ENCODE measurements at regions not wholly inside any gene's neighbourhood (a gene's known extent, or its start where the extent isn't known, plus 50 kb on each side); places are given as distances from the start of the nearest gene placed in this dataset.
A peak's percentile ranks its signal among the peaks of the same experiment; 100 is the strongest.

DNA sequence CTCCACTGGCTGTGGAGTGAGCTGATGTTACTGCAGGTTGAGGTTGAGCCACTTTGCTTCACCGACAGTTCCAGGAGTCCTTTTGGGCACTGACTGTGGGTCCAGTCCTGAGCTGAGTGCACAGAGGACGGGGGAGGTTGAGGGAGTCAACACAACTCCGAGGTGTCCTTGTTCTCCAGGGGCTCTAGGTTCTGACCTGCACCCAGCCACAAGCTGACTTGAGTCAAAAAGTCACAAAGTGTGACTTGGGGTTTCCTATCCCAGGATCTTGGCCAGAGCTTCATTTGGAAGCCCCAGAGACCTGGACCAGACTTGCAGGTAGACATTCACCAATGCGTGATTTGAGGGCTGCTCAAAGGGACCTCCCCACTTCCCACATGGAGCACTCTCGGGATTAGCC, 95.0 kb downstream of the FAM43A start:
- Mint-ChIP-seq H3K27ac (no peak overlapping the region), H3K4me3 (no peak overlapping the region), H3K9me3 (peaks cover 8% of the 10 kb centered on the region), H3K27me3 (ENCODE audit: low read depth, poor library complexity) (peaks cover 13% of the 10 kb centered on the region), H3K36me3 (ENCODE audit: low read depth) (no peaks in the 10 kb centered on the region), H3K4me1 (peaks cover 41% of the 10 kb centered on the region)
- no peak for DNase-seq
- TF ChIP-seq, protein P1, sequence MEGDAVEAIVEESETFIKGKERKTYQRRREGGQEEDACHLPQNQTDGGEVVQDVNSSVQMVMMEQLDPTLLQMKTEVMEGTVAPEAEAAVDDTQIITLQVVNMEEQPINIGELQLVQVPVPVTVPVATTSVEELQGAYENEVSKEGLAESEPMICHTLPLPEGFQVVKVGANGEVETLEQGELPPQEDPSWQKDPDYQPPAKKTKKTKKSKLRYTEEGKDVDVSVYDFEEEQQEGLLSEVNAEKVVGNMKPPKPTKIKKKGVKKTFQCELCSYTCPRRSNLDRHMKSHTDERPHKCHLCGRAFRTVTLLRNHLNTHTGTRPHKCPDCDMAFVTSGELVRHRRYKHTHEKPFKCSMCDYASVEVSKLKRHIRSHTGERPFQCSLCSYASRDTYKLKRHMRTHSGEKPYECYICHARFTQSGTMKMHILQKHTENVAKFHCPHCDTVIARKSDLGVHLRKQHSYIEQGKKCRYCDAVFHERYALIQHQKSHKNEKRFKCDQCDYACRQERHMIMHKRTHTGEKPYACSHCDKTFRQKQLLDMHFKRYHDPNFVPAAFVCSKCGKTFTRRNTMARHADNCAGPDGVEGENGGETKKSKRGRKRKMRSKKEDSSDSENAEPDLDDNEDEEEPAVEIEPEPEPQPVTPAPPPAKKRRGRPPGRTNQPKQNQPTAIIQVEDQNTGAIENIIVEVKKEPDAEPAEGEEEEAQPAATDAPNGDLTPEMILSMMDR (IDR thresholded peaks at IDR 0.05): no peak

DNA sequence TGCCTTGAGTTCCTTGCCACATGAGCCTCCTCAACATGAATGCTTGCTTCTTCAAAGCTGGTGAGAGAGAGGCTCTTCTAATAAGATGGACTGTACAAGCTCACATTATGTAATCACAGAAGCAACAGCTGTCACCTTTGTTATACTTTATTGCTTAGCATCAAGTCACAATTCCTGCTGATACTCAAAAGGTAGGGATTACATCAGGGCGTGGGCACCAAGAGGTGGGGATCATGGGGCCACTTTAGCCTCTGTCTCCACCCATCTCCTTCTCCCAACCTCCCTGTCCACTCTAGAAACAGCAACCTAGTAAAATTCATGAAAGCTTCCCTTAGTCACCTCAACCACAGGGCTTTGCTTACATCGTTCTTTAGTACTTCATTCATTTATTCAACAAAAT, 95.9 kb downstream of the FAM43A start:
- TF ChIP-seq, protein P1 (IDR thresholded peaks at IDR 0.05): no peak
- H3K36me3 Mint-ChIP-seq (ENCODE audit: low read depth): no peaks in the 10 kb centered on the region
- no peak overlapping the region for H3K4me3 Mint-ChIP-seq
- H3K27ac Mint-ChIP-seq: no peak overlapping the region
- no peak for DNase-seq
- peaks cover 8% of the 10 kb centered on the region for H3K9me3 Mint-ChIP-seq
- peaks cover 7% of the 10 kb centered on the region for H3K27me3 Mint-ChIP-seq (ENCODE audit: low read depth, poor library complexity)
- H3K4me1 Mint-ChIP-seq: peaks cover 45% of the 10 kb centered on the region

DNA sequence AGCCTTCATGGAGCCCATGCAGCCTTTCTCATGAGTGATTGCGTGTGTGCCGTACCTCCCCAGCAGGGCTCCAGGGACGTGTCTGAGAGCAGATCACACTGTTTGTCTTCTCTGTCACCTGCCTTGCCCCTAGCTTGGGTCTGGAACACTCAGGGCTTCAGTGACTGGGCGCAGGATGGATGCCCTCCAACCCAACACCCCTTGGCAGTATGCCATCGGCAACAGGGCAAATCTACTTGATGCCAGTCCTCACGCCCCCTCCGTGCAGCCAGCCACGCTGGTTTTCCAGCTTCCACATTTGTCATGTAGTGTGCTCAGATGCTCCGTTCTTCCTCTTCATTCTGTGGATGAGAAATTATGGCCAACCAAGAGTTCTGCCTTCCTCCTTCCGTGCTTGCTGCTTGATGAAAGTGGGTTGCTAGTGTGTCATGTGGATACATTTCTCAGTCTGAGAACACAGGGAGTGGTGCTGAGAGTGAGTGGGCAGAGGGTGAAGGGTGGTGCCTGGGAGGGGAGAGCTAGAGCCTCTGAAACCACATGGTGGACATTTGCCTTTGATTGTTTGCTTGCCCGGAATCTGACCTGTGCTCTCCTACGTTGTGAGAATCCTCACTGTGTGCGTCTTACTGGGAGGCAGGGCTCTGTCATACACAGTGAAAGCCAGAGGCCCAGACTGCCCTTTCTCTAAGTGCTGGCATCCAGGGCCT, 97.2 kb downstream of the FAM43A start:
- H3K9me3 Mint-ChIP-seq: peaks cover 8% of the 10 kb centered on the region
- peak overlapping the region; percentile 62 for H3K27ac Mint-ChIP-seq
- TF ChIP-seq, protein P1 (IDR thresholded peaks at IDR 0.05): no peak
- H3K4me1 Mint-ChIP-seq: peaks cover 39% of the 10 kb centered on the region
- no peak overlapping the region for H3K4me3 Mint-ChIP-seq
- H3K27me3 Mint-ChIP-seq (ENCODE audit: low read depth, poor library complexity): peaks cover 4% of the 10 kb centered on the region
- DNase-seq: no peak
- no peaks in the 10 kb centered on the region for H3K36me3 Mint-ChIP-seq (ENCODE audit: low read depth)

DNA sequence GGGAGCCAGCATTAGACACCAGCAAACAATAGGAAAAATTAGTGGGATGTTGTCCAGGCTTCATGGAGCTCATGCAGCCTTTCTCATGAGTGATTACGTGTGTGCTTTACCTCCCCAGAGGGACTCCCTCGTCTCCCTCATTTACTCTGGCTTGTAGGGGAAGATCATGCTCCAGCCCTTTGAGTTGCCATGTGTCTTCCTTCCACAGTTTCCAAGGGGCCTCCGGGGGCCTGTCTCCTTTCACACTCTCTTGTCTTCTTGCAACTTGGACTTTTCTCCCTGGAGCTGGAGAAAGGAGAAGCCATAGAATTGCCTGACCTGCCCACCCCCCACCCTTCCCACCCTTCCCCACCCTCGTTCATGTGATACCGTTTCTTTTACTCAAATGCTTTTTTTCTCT, 98.7 kb downstream of the FAM43A start:
- Mint-ChIP-seq H3K4me3 (no peak overlapping the region), H3K9me3 (peaks cover 4% of the 10 kb centered on the region), H3K36me3 (ENCODE audit: low read depth) (no peaks in the 10 kb centered on the region), H3K27me3 (ENCODE audit: low read depth, poor library complexity) (peaks cover under 1% of the 10 kb centered on the region), H3K27ac (peak overlapping the region; percentile 83), H3K4me1 (peaks cover 39% of the 10 kb centered on the region)
- TF ChIP-seq, protein P1 (IDR thresholded peaks at IDR 0.05): no peak
- no peak for DNase-seq

DNA sequence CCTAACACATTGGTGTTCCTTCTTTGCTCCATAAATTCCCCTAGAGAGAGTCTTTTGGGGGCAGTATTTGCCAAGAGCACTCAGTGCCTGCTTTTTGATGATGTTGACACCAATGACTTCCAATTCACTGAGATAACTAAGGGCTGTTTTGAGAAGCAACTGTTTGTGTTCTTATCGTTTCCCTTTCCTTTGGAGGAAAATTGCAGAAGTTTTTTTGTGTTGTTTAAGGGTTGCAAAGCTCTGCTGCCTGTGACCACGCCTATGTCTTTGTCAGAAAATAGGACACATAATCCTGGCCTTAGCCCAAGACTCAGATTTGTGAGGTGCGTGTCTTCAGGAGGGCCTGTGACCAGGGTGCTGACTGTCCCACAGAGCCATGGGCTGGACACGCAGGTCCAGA, 99.6 kb downstream of the FAM43A start:
- Mint-ChIP-seq H3K4me1 (peaks cover 39% of the 10 kb centered on the region), H3K27ac (peak overlapping the region; percentile 79), H3K9me3 (no peaks in the 10 kb centered on the region), H3K36me3 (ENCODE audit: low read depth) (no peaks in the 10 kb centered on the region), H3K4me3 (no peak overlapping the region), H3K27me3 (ENCODE audit: low read depth, poor library complexity) (no peaks in the 10 kb centered on the region)
- TF ChIP-seq, protein P1 (IDR thresholded peaks at IDR 0.05): no peak
- DNase-seq: no peak

DNA sequence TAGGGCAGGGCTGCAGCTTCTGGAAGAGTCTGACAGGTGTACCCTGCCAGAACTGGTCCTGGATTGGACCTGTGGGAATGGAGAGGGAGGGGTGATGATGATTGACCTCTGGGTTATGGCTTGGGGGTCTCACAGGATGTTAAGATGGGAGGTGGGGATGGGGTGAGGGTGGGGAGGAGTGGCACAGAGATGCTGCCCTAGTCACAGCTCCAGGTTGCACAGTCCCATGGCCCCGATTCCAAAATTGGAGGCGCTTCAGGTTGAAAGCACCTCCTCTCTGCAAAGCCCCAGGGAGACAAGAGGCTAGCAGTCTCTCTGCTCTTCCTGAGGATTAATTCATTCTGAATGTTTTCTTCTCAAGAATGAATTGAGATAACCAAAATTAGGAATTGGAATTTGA, 101.4 kb downstream of the FAM43A start:
- no peak for DNase-seq
- peak overlapping the region; percentile 61 for H3K27ac Mint-ChIP-seq
- H3K4me1 Mint-ChIP-seq: peaks cover 39% of the 10 kb centered on the region
- TF ChIP-seq, protein P1 (IDR thresholded peaks at IDR 0.05): no peak
- no peaks in the 10 kb centered on the region for H3K27me3 Mint-ChIP-seq (ENCODE audit: low read depth, poor library complexity)
- H3K4me3 Mint-ChIP-seq: no peak overlapping the region
- peaks cover 4% of the 10 kb centered on the region for H3K9me3 Mint-ChIP-seq
- no peaks in the 10 kb centered on the region for H3K36me3 Mint-ChIP-seq (ENCODE audit: low read depth)

Data from nephron progenitor cell (in vitro differentiated cells).